ENCODE measurements at regions not wholly inside any gene's neighbourhood (a gene's known extent, or its start where the extent isn't known, plus 50 kb on each side); places are given as distances from the start of the nearest gene placed in this dataset.

DNA sequence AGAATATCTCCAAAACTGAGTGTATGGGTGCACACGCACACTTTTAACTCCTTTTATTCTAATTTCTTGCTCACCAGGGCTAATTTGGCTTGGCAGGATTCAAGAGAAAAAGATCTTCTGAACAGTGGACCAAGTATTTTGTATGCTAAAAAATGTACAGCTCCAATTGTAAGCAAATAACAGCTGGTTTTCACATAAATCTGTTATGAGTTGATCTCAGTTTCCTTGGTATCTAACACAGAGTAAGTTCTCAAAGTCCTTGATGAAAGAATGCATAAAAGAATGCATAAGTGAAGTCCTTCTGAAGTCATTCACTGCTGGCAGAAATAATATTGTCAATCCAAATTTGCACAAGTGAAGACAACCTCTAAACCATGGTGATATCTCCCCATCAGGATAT lies 213.0 kb downstream of the OMA1 start:
- TF ChIP-seq POLR2AphosphoS5 (IDR thresholded peaks at IDR 0.05; ENCODE audit: low read depth, low read length) (no peak), TAF1 (IDR thresholded peaks at IDR 0.05; ENCODE audit: borderline replicate concordance, insufficient read depth, low read length) (no peak), SIN3A (IDR thresholded peaks at IDR 0.05; ENCODE audit: borderline replicate concordance, insufficient read depth, low read length) (no peak)
- TF ChIP-seq, protein P1, sequence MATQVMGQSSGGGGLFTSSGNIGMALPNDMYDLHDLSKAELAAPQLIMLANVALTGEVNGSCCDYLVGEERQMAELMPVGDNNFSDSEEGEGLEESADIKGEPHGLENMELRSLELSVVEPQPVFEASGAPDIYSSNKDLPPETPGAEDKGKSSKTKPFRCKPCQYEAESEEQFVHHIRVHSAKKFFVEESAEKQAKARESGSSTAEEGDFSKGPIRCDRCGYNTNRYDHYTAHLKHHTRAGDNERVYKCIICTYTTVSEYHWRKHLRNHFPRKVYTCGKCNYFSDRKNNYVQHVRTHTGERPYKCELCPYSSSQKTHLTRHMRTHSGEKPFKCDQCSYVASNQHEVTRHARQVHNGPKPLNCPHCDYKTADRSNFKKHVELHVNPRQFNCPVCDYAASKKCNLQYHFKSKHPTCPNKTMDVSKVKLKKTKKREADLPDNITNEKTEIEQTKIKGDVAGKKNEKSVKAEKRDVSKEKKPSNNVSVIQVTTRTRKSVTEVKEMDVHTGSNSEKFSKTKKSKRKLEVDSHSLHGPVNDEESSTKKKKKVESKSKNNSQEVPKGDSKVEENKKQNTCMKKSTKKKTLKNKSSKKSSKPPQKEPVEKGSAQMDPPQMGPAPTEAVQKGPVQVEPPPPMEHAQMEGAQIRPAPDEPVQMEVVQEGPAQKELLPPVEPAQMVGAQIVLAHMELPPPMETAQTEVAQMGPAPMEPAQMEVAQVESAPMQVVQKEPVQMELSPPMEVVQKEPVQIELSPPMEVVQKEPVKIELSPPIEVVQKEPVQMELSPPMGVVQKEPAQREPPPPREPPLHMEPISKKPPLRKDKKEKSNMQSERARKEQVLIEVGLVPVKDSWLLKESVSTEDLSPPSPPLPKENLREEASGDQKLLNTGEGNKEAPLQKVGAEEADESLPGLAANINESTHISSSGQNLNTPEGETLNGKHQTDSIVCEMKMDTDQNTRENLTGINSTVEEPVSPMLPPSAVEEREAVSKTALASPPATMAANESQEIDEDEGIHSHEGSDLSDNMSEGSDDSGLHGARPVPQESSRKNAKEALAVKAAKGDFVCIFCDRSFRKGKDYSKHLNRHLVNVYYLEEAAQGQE (IDR thresholded peaks at IDR 0.05; ENCODE audit: insufficient read depth in 1 of 2, low read depth in 2 of 2, low read length in 2 of 2) = no peak
